Endothelial cell of umbilical vein (primary cell): ENCODE measurements at regions not wholly inside any gene's neighbourhood (a gene's known extent, or its start where the extent isn't known, plus 50 kb on each side); places are given as distances from the start of the nearest gene placed in this dataset.

Source experiments
- BruUV-seq: library from RNA; stranded (reverse); fragments of 400-500 nt; replicated peaks from 2 replicates; lab custom pipeline; 2021; lab: Mats Ljungman, UMichigan
- CTCF ChIA-PET: fragments of 300-600, 350-600 bp; sonication (Branson Sonifier 250); formaldehyde crosslinking; loops from one replicate; lab custom pipeline; 2021; ENCODE audit warnings: antibody characterized with exemption, inconsistent platforms; lab: Charles Lee
- POLR2A ChIA-PET: fragments of 300-600, 350-600 bp; sonication (Branson Sonifier 250); formaldehyde crosslinking; loops from one replicate; lab custom pipeline; 2021; ENCODE audit warnings: antibody characterized with exemption, inconsistent platforms; lab: Charles Lee
- DNase-seq: peaks from one replicate; pipeline ENCODE4 v3.0.0-alpha.2; 2011; ENCODE audit warnings: low read depth, low spot score
- FAIRE-seq: peaks from 2 replicates; lab custom pipeline; 2011; peaks lifted over from hg19 to GRCh38; lab: Jason Lieb, UNC
- H2AFZ ChIP-seq: 2 replicates; pipeline ENCODE4 v1.6.0; 2012; ENCODE audit warnings: low read depth, low read length, control low read depth, inconsistent platforms
- H3K27ac ChIP-seq: 2 replicates; pipeline ENCODE4 v1.5.1; 2011; ENCODE audit warnings: low read depth, mild to moderate bottlenecking, control low read depth, low read length, moderate library complexity; ENCODE audit not compliant: insufficient read depth
- H3K27me3 ChIP-seq, 2 experiments: 2 replicates each; pipeline versions ENCODE4 v1.6.0 to v1.6.1; 2011; ENCODE audit warnings: low read length in 2 of 2, mixed read lengths in 1 of 2; ENCODE audit not compliant: control insufficient read depth in 2 of 2, insufficient read depth in 2 of 2
- H3K36me3 ChIP-seq, 2 experiments: 2 replicates in 1 of 2; 3 replicates in 1 of 2; pipeline ENCODE4 v1.5.1; 2011; ENCODE audit warnings: low read length in 2 of 2, mild to moderate bottlenecking in 1 of 2, moderate library complexity in 1 of 2; ENCODE audit not compliant: control insufficient read depth in 2 of 2, insufficient read depth in 2 of 2; ENCODE audit errors: extremely low read depth in 1 of 2
- H3K4me1 ChIP-seq: 3 replicates; pipeline ENCODE4 v1.5.1; 2011; ENCODE audit warnings: mild to moderate bottlenecking, low read length; ENCODE audit not compliant: control insufficient read depth, insufficient read depth; ENCODE audit errors: extremely low read depth
- H3K4me2 ChIP-seq: 2 replicates; pipeline ENCODE4 v1.6.1; 2011; ENCODE audit warnings: low read length, control low read depth, mixed read lengths; ENCODE audit not compliant: insufficient read depth
- H3K4me3 ChIP-seq, 3 experiments: fragments of 200-600 bp in 1 of 3; sonication (generic), shearing (Covaris generic) in 1 of 3; replicated peaks in 1 of 3; 2 replicates each; pipeline ENCODE4 v1.5.1; 2011 to 2016; ENCODE audit warnings: control low read depth in 3 of 3, low read length in 3 of 3, mild to moderate bottlenecking in 2 of 3, inconsistent platforms in 1 of 3, low read depth in 1 of 3, moderate library complexity in 1 of 3; ENCODE audit not compliant: insufficient read depth in 1 of 3
- H3K79me2 ChIP-seq: 2 replicates; pipeline ENCODE4 v1.6.0; 2012; ENCODE audit warnings: low read length, inconsistent platforms; ENCODE audit not compliant: control insufficient read depth, insufficient read depth
- H3K9ac ChIP-seq: replicated peaks from 2 replicates; pipeline ENCODE3; 2011; ENCODE audit warnings: low read length, control low read depth; ENCODE audit not compliant: insufficient read depth; ENCODE audit errors: extremely low read depth
- H3K9me1 ChIP-seq: replicated peaks from 3 replicates; pipeline ENCODE4 v1.6.0; 2011; ENCODE audit warnings: mild to moderate bottlenecking, low read length; ENCODE audit not compliant: control insufficient read depth, insufficient read depth; ENCODE audit errors: extremely low read depth
- H3K9me3 ChIP-seq: replicated peaks from 2 replicates; pipeline ENCODE4 v1.5.1; 2012; ENCODE audit warnings: low read length, inconsistent platforms; ENCODE audit not compliant: control insufficient read depth, insufficient read depth
- H4K20me1 ChIP-seq: replicated peaks from 2 replicates; pipeline ENCODE3; 2011; ENCODE audit warnings: mild to moderate bottlenecking, low read length; ENCODE audit not compliant: control insufficient read depth, insufficient read depth; ENCODE audit errors: extremely low read depth
- EZH2 ChIP-seq: IDR thresholded peaks from 2 replicates; pipeline ENCODE4 v1.6.1; 2012; ENCODE audit warnings: borderline replicate concordance, low read depth, mild to moderate bottlenecking, moderate library complexity, low read length, inconsistent platforms; ENCODE audit not compliant: severe bottlenecking
- FOS ChIP-seq: IDR thresholded peaks from 2 replicates; pipeline ENCODE4 v1.6.1; 2011; ENCODE audit warnings: mild to moderate bottlenecking, low read length, moderate library complexity, borderline replicate concordance; ENCODE audit not compliant: insufficient read depth
- GATA2 ChIP-seq: IDR thresholded peaks from 2 replicates; pipeline ENCODE4 v1.7.0; 2011; ENCODE audit warnings: low read depth, mild to moderate bottlenecking, moderate library complexity, mixed read lengths, low read length; ENCODE audit not compliant: insufficient read length, insufficient read depth
- JUN ChIP-seq: IDR thresholded peaks from 2 replicates; pipeline ENCODE4 v1.6.1; 2011; ENCODE audit warnings: borderline replicate concordance, low read depth; ENCODE audit not compliant: insufficient read length, insufficient read depth
- MYC ChIP-seq: IDR thresholded peaks from one replicate; pipeline ENCODE4 v1.6.1; 2011; ENCODE audit warnings: mild to moderate bottlenecking, low read depth, low read length
- POLR2A ChIP-seq: IDR thresholded peaks from 2 replicates; pipeline ENCODE4 v1.6.1; 2012; ENCODE audit warnings: low read depth, mild to moderate bottlenecking, control low read depth, low read length
- POLR2AphosphoS5 ChIP-seq: IDR thresholded peaks from 2 replicates; pipeline ENCODE4 v1.6.1; 2012; ENCODE audit warnings: low read depth, mild to moderate bottlenecking, control low read depth, low read length, moderate library complexity; ENCODE audit not compliant: insufficient read depth
- dilution Hi-C: fragments of 300-500 bp; cut with MboI; formaldehyde crosslinking; loops from one replicate; pipeline ENCODE4 v1.15.0; 2019; ENCODE audit warnings: low sequenced_read_pairs; ENCODE audit not compliant: extremely low pct_ligation_motif_present
- intact Hi-C: fragments of 100-400 bp; cut with micrococcal nuclease; formaldehyde crosslinking; loops from one replicate; pipeline ENCODE4 v1.10.0; 2022
- TF ChIP-seq, protein P1 (sequence below), 2 donors: IDR thresholded peaks; 1 replicate in 1 of 2; 2 replicates in 1 of 2; pipeline ENCODE4 v1.5.1; 2011; ENCODE audit warnings: low read length in 2 of 2, mild to moderate bottlenecking in 2 of 2, moderate library complexity in 2 of 2, control low read depth in 1 of 2, inconsistent platforms in 1 of 2, low read depth in 1 of 2; ENCODE audit not compliant: insufficient read depth in 1 of 2; ENCODE audit errors: extremely low read depth in 1 of 2
- TF ChIP-seq, protein P2 (sequence below): IDR thresholded peaks from 2 replicates; pipeline ENCODE4 v1.6.1; 2011; ENCODE audit not compliant: insufficient read depth, insufficient read length

DNA sequence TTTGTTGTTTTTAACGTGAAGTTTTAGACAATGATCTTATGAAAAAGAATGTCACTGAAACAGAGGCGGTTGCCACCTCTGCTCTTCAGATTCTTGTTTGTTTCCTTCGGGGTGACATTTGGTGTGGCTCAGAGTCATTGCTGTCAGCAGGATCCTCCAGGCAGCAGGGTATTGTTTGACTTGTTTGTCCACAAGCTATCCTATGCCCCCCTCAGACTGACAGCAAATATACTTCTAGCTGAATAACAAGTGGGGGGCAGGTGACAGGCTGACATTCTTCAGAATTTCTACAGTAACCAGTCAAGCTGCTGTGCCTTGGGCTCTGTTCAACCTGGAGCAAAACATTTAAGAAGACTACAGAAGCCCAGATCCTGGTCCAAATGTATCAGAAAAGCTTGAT lies 383.3 kb downstream of the YTHDC2 start:
- H3K36me3 ChIP-seq: no peaks in the 10 kb centered on the region
- intact Hi-C loops (no loop called here), dilution Hi-C loops (no loop called here)
- no peak for FAIRE-seq
- ChIA-PET POLR2A (no interaction called here), CTCF (no interaction called here)
- no peaks in the 10 kb centered on the region for H3K27me3 ChIP-seq
- no peak overlapping the region for H2AFZ ChIP-seq
- no peak for DNase-seq
- no peaks in the 10 kb centered on the region for H4K20me1 ChIP-seq
- no peak overlapping the region for H3K27ac ChIP-seq
- no peaks in the 10 kb centered on the region for H3K4me1 ChIP-seq
- H3K4me3 ChIP-seq: no peak overlapping the region
- BruUV-seq: no TSS peak
- no peaks in the 10 kb centered on the region for H3K9me3 ChIP-seq
- no peak overlapping the region for H3K9ac ChIP-seq
- H3K4me2 ChIP-seq: no peak overlapping the region
- no peak for TF ChIP-seq EZH2
- TF ChIP-seq POLR2A: no peak
- TF ChIP-seq GATA2: no peak
- TF ChIP-seq MYC: no peak
- TF ChIP-seq JUN: no peak
- no peak for TF ChIP-seq POLR2AphosphoS5
- TF ChIP-seq, protein P1, sequence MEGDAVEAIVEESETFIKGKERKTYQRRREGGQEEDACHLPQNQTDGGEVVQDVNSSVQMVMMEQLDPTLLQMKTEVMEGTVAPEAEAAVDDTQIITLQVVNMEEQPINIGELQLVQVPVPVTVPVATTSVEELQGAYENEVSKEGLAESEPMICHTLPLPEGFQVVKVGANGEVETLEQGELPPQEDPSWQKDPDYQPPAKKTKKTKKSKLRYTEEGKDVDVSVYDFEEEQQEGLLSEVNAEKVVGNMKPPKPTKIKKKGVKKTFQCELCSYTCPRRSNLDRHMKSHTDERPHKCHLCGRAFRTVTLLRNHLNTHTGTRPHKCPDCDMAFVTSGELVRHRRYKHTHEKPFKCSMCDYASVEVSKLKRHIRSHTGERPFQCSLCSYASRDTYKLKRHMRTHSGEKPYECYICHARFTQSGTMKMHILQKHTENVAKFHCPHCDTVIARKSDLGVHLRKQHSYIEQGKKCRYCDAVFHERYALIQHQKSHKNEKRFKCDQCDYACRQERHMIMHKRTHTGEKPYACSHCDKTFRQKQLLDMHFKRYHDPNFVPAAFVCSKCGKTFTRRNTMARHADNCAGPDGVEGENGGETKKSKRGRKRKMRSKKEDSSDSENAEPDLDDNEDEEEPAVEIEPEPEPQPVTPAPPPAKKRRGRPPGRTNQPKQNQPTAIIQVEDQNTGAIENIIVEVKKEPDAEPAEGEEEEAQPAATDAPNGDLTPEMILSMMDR (IDR thresholded peaks at IDR 0.05; ENCODE audit: extremely low read depth in 1 of 2, insufficient read depth in 1 of 2, low read depth in 1 of 2, low read length in 2 of 2): no peak
- TF ChIP-seq, protein P2, sequence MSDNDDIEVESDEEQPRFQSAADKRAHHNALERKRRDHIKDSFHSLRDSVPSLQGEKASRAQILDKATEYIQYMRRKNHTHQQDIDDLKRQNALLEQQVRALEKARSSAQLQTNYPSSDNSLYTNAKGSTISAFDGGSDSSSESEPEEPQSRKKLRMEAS: no peak
- TF ChIP-seq FOS: no peak
- H3K9me1 ChIP-seq: no peaks in the 10 kb centered on the region
- no peaks in the 10 kb centered on the region for H3K79me2 ChIP-seq
